Caki2 (cell line): ENCODE measurements at regions not wholly inside any gene's neighbourhood (a gene's known extent, or its start where the extent isn't known, plus 50 kb on each side); places are given as distances from the start of the nearest gene placed in this dataset.
"Not testable (repeated sequence)": the region's sequence is repeated elsewhere in the genome, so short reads cannot be mapped to it uniquely, and the experiment has no call there.

Source experiments
- DNase-seq: peaks from one replicate; pipeline ENCODE4 v3.0.0-alpha.2; 2015; ENCODE audit warnings: low read depth
- in situ Hi-C: cut with HindIII; loops from 2 replicates; pipeline ENCODE4 v1.10.0; 2016; ENCODE audit warnings: low sequenced_read_pairs, low pct_unique_long_range_greater_than_20kb, mixed read lengths

DNA sequence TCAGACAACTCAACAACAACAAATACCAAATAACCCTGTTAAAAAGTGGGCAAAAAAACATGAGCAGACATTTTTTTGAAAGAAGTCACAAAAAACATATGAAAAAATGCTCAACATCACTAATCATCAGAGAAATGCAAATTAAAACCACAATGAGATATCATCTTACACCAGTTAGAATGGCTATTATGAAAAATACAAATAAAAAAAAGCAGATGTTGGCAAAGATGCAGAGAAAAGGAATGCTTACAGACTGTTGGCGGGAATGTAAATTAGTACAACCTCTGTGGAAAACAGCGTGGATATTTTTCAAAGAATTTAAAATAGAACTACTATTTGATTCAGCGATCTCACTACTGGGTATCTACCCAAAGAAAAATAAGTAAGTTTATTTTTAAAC lies 114.0 kb downstream of the SLC38A4 start:
- DNase-seq, result no peak
- in situ Hi-C loops, result no loop called here

DNA sequence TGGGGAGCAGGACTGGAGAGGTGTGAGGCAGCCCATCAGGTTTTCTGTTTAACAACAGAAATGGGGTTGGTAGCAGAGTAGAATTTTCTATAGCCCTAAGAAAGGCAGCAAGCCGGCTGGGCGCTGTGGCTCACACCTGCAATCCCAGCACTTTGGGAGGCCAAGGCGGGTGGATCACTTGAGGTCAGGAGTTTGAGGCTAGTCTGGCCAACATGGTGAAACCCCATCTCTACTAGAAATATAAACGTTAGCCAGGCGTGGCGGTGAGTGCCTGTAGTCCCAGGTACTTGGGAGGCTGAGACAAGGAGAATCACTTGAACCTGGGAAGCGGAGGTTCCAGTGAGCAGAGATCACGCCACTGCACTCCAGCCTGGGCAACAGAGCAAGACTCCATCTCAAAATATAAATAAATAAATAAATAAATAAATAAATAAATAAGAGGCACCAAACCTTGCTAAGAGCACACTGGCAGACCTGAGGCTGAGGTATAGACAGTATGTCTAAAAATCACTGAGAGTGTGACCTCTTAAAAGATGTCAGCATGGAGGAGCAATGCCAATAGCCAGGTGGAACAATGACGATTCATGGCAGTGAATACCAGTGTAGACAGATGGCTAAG lies 115.6 kb downstream of the SLC38A4 start:
- in situ Hi-C loops, result no loop called here

GRCh38 chr12:46702581-46703344 lies 123.0 kb downstream of the SLC38A4 start:
- no peak for DNase-seq
- in situ Hi-C loops, result no loop called here

More for the DNA sequence above, 115.6 kb downstream of the SLC38A4 start:
- no peak for DNase-seq

- in situ Hi-C loops, result no loop called here
- no peak for DNase-seq
Observed at GRCh38 chr12:46701356-46701755, 124.4 kb downstream of the SLC38A4 start.

DNA sequence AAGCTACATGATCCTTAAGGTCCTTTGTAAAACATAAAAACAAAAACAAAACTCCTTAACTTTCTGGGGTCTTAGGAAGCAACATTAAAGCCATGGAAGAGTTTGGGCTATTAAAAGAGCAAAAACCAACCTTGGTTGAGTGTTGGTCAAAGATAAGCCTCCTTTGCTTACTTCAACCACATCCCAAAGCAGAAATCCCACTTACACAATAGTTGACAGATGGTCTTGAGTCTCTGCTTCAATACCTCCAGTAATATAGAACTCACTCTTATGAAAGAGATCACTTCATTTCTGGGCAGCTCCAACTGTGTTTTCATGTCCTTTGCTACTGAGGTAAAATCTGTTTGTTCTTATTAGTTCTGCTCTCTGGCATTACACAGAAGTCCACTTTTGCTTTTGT lies 125.8 kb downstream of the SLC38A4 start:
- no peak for DNase-seq
- in situ Hi-C loops, result no loop called here

DNA sequence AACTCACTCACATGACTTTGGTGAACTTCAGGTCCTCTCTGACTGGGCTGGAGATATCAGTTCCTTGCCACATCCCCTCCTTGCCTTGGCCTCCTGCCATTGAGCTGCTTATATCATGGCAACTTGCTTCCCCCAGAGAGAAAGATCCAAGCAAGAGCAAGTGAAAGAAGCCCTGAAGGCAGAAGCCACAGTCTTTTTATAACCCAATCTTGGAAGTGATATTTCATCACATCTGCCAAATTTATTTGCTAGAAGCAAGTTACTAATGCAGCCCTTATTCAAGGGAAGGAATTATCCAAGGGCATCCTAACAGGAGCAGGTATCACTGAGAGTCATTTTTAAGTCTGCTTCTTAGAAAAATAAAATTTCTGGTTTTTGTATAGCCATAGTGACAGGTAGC lies 127.8 kb downstream of the SLC38A4 start:
- in situ Hi-C loops, result no loop called here
- DNase-seq, result no peak

GRCh38 chr12:46693518-46693917 lies 132.3 kb downstream of the SLC38A4 start:
- DNase-seq, result no peak
- in situ Hi-C loops, result no loop called here

- DNase-seq, result no peak
- in situ Hi-C loops, result no loop called here
Observed at GRCh38 chr12:46693034-46693433, 132.8 kb downstream of the SLC38A4 start.

- DNase-seq, result no peak
- in situ Hi-C loops, result no loop called here
Observed at GRCh38 chr12:46692606-46693005, 133.2 kb downstream of the SLC38A4 start.

DNA sequence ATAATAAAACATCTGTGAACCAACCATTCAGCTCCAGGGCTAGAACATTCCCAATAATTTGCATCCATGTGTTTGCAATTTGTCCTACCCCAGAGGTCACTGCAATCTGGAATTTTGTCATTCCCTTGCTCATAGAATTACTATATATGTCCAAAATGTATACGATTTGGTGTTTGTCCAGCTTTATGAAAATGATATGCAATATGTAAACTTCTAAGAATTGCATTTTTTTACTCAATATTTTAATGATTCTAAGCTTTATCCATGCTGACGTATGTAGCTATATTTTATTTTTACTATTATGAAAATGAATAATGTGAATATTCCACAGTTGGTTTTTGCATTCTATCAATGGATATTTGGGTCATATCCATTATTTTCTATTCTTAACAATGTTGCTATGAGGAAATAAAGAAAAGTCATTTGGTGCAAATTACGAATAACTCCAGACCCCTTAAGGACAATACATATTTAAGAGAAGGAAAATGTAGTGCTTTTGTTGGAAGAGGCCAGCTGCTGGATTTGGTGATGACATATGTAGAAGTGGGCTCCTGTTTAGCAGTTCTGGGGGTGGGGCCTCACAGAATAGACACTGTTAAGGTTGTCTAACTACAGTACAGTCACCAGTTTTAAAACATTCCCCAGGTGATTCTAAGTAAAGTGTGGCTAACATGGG lies 139.4 kb downstream of the SLC38A4 start:
- DNase-seq, result no peak
- in situ Hi-C loops, result no loop called here

GRCh38 chr12:46684243-46684642 lies 141.6 kb downstream of the SLC38A4 start:
- in situ Hi-C loops, DNase-seq: not testable (repeated sequence)

GRCh38 chr12:46682148-46682547 lies 143.6 kb downstream of the SLC38A4 start:
- DNase-seq, result no peak
- in situ Hi-C loops, result no loop called here

- in situ Hi-C loops, result no loop called here
Observed at GRCh38 chr12:46680506-46680905, 145.3 kb downstream of the SLC38A4 start.

GRCh38 chr12:46679754-46680153 lies 146.0 kb downstream of the SLC38A4 start:
- in situ Hi-C loops, result no loop called here
- DNase-seq, result no peak

More at GRCh38 chr12:46680506-46680905, 145.3 kb downstream of the SLC38A4 start:
- DNase-seq, result no peak

DNA sequence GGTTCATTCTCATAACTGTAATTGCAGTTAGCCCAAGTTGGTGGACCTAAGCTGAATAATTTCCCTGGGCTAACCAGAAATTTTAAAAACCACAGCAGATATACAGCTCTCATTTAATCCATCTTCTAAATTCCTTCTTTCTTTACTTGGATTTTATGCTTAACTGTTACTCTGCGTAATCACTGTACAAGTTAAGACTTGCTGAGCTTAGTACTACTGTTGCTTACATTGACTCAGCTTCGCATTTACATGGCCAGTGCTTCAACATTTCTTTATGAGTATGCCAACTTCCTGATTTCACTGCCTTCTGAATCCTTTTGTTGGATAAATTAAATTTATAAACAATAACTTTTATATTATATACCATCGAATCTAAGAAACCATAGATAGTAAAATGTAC lies 147.4 kb downstream of the SLC38A4 start:
- DNase-seq, result no peak
- in situ Hi-C loops, result no loop called here

DNA sequence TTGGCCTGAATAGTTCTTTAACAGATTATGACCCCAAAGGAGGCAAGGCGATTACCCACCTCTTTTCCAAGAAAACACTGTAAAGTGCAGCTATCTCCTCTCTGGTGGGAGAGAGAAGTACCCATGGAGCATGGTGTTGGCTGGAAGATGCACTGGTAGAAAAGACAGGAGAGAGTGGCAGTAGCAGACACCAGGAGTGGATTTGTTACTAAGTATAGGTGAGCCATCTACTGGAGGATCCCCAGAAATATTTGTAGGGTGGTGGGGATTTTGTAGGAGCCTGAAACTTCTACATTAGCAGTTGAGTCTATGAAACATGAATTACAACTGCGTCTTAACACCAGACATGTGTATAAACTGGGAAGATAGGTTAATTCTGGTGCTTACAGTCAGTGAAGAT lies 148.0 kb downstream of the SLC38A4 start:
- DNase-seq, result peak; percentile 39
- in situ Hi-C loops, result no loop called here

GRCh38 chr12:46676797-46677520 lies 148.8 kb downstream of the SLC38A4 start:
- in situ Hi-C loops, result no loop called here

GRCh38 chr12:46676396-46676795 lies 149.4 kb downstream of the SLC38A4 start:
- DNase-seq, result no peak
- in situ Hi-C loops, result no loop called here

More at GRCh38 chr12:46676797-46677520, 148.8 kb downstream of the SLC38A4 start:
- no peak for DNase-seq

GRCh38 chr12:46675736-46676135 lies 150.1 kb downstream of the SLC38A4 start:
- no peak for DNase-seq
- in situ Hi-C loops, result no loop called here
